Stimulated activated CD4-positive, alpha-beta T cell treated with anti-CD3 and anti-CD28 coated beads, Interleukin-1b, Interleukin-23, amount 100 ng/mL, for 24 hours (primary cell): ENCODE measurements at regions not wholly inside any gene's neighbourhood (a gene's known extent, or its start where the extent isn't known, plus 50 kb on each side); places are given as distances from the start of the nearest gene placed in this dataset.

Source experiments
- DNase-seq, 4 experiments: peaks; one replicate each; pipeline ENCODE4 v3.0.0-alpha.2; 2020; ENCODE audit warnings: low read depth in 4 of 4, low spot score in 1 of 4

GRCh38 chr6:167731731-167732422, 94.8 kb upstream of the AFDN start:
- no peak for DNase-seq

- no peak for DNase-seq
Measured at GRCh38 chr6:167733740-167734661, 92.7 kb upstream of the AFDN start.

- DNase-seq = no peak
Measured at GRCh38 chr6:167734662-167735083, 92.0 kb upstream of the AFDN start.

GRCh38 chr6:167735084-167735950, 91.4 kb upstream of the AFDN start:
- no peak for DNase-seq

GRCh38 chr6:167735951-167736288, 90.8 kb upstream of the AFDN start:
- DNase-seq = no peak

GRCh38 chr6:167736486-167737204, 90.1 kb upstream of the AFDN start:
- no peak for DNase-seq

GRCh38 chr6:167737205-167737830, 89.4 kb upstream of the AFDN start:
- DNase-seq = no peak

GRCh38 chr6:167738386-167738785, 88.3 kb upstream of the AFDN start:
- DNase-seq = no peak

GRCh38 chr6:167739721-167740475, 86.8 kb upstream of the AFDN start:
- DNase-seq = no peak

- DNase-seq = no peak
Measured at GRCh38 chr6:167742719-167743303, 83.9 kb upstream of the AFDN start.

GRCh38 chr6:167744681-167745669, 81.7 kb upstream of the AFDN start:
- DNase-seq = no peak

- DNase-seq = no peak
Measured at GRCh38 chr6:167745670-167746389, 80.9 kb upstream of the AFDN start.

GRCh38 chr6:167746390-167746907, 80.3 kb upstream of the AFDN start:
- no peak for DNase-seq

- no peak for DNase-seq
Measured at GRCh38 chr6:167746975-167747374, 79.7 kb upstream of the AFDN start.

GRCh38 chr6:167747645-167748044, 79.1 kb upstream of the AFDN start:
- no peak for DNase-seq

- DNase-seq = no peak
Measured at GRCh38 chr6:167748046-167748445, 78.7 kb upstream of the AFDN start.
